B cell (primary cell): ENCODE measurements at regions not wholly inside any gene's neighbourhood (a gene's known extent, or its start where the extent isn't known, plus 50 kb on each side); places are given as distances from the start of the nearest gene placed in this dataset.

Experiments
- ATAC-seq: fragments of 200-7000 bp; cut with Tn5 transposase; one replicate; pipeline ENCODE4 v1.10.0; 2021; ENCODE audit warnings: low read depth, mild to moderate bottlenecking, moderate number of reproducible peaks, moderate library complexity
- CTCF ChIA-PET: fragments of 350-600 bp; sonication (Branson Sonifier 250); formaldehyde crosslinking; loops from one replicate; lab custom pipeline; 2021; ENCODE audit warnings: antibody characterized with exemption, inconsistent platforms; lab: Charles Lee
- POLR2A ChIA-PET: fragments of 350-600 bp; sonication (Branson Sonifier 250); formaldehyde crosslinking; loops from one replicate; lab custom pipeline; 2021; ENCODE audit warnings: antibody characterized with exemption; lab: Charles Lee
- DNase-seq: peaks from one replicate; pipeline ENCODE4 v3.0.0; 2013
- H2AFZ ChIP-seq: 2 replicates; pipeline ENCODE4 v1.6.1; 2012; ENCODE audit warnings: mild to moderate bottlenecking, low read depth, low read length; ENCODE audit not compliant: insufficient read depth, poor library complexity, severe bottlenecking
- H3K27ac ChIP-seq, 2 donors: 1 replicate in 1 of 2; 2 replicates in 1 of 2; pipeline ENCODE4 v1.5.1; 2012 to 2013; ENCODE audit warnings: low read length in 2 of 2, mild to moderate bottlenecking in 2 of 2, moderate library complexity in 1 of 2
- H3K27me3 ChIP-seq, 4 experiments: fragments of 200-600 bp in 1 of 4; sonication (generic) in 1 of 4; replicated peaks in 1 of 4; 1 replicate in 2 of 4; 2 replicates in 2 of 4; pipeline versions ENCODE4 v1.6.1 to v1.7.0; 2013 to 2016; ENCODE audit warnings: low read length in 3 of 4, mild to moderate bottlenecking in 2 of 4, mixed read lengths in 1 of 4, moderate library complexity in 1 of 4; ENCODE audit not compliant: insufficient read depth in 4 of 4, control insufficient read depth in 3 of 4; ENCODE audit errors: control extremely low read depth in 1 of 4
- H3K36me3 ChIP-seq, 2 experiments: replicated peaks in 1 of 2; 1 replicate in 1 of 2; 2 replicates in 1 of 2; pipeline versions ENCODE4 v1.6.1 to v1.7.1; 2013; ENCODE audit warnings: low read length in 1 of 2; ENCODE audit not compliant: insufficient read depth in 2 of 2, control insufficient read depth in 1 of 2; ENCODE audit errors: control extremely low read depth in 1 of 2, extremely low read depth in 1 of 2
- H3K4me1 ChIP-seq, 2 donors: fragments of 200-600 bp in 1 of 2; sonication (generic) in 1 of 2; 1 replicate in 1 of 2; 2 replicates in 1 of 2; pipeline versions ENCODE4 v1.5.1 to v1.6.1; 2013 to 2017; ENCODE audit warnings: low read length in 2 of 2; ENCODE audit not compliant: control insufficient read depth in 2 of 2, insufficient read depth in 2 of 2
- H3K4me2 ChIP-seq: replicated peaks from 2 replicates; pipeline ENCODE3; 2012; ENCODE audit warnings: mild to moderate bottlenecking, low read depth, low read length; ENCODE audit not compliant: poor library complexity, severe bottlenecking
- H3K4me3 ChIP-seq, 5 experiments: fragments of 200-600 bp in 1 of 5; sonication (generic) in 1 of 5; 1 replicate in 3 of 5; 2 replicates in 2 of 5; pipeline versions ENCODE4 v1.5.1 to v1.7.0; 2011 to 2016; ENCODE audit warnings: low read length in 4 of 5, mild to moderate bottlenecking in 4 of 5, low read depth in 2 of 5, control low read depth in 1 of 5, moderate library complexity in 1 of 5; ENCODE audit not compliant: insufficient read depth in 1 of 5; ENCODE audit errors: control extremely low read depth in 1 of 5, extremely low read depth in 1 of 5
- H3K79me2 ChIP-seq: fragments of 200-600 bp; sonication (generic); one replicate; pipeline ENCODE4 v1.6.0; 2016; ENCODE audit warnings: low read length; ENCODE audit not compliant: control insufficient read depth, insufficient read depth
- H3K9ac ChIP-seq: fragments of 200-600 bp; sonication (generic); 2 replicates; pipeline ENCODE4 v1.6.1; 2017; ENCODE audit warnings: mild to moderate bottlenecking, low read length, moderate library complexity
- H3K9me3 ChIP-seq, 3 donors: one replicate each; pipeline versions ENCODE4 v1.6.1 to v1.7.1; 2013; ENCODE audit warnings: low read length in 2 of 3; ENCODE audit not compliant: control insufficient read depth in 2 of 3, insufficient read depth in 1 of 3; ENCODE audit errors: control extremely low read depth in 1 of 3
- H4K20me1 ChIP-seq: 2 replicates; pipeline ENCODE4 v1.6.0; 2012; ENCODE audit warnings: mild to moderate bottlenecking, low read length; ENCODE audit not compliant: insufficient read depth, control insufficient read depth, poor library complexity, severe bottlenecking
- H3K27ac Mint-ChIP-seq: one replicate; pipeline ENCODE4 v1.8.0; 2021; ENCODE audit warnings: mixed read lengths
- H3K27me3 Mint-ChIP-seq: one replicate; pipeline ENCODE4 v1.8.0; 2021; ENCODE audit warnings: mixed read lengths
- H3K4me1 Mint-ChIP-seq: one replicate; pipeline ENCODE4 v1.8.0; 2021; ENCODE audit warnings: mixed read lengths
- H3K4me3 Mint-ChIP-seq: one replicate; pipeline ENCODE4 v1.8.0; 2021; ENCODE audit warnings: mixed read lengths
- H3K9me3 Mint-ChIP-seq: one replicate; pipeline ENCODE4 v1.8.0; 2022; ENCODE audit warnings: mixed read lengths; ENCODE audit not compliant: insufficient read depth
- EZH2 ChIP-seq: IDR thresholded peaks from 2 replicates; pipeline ENCODE4 v1.6.1; 2012; ENCODE audit warnings: borderline replicate concordance, low read depth, mild to moderate bottlenecking, moderate library complexity, low read length; ENCODE audit not compliant: insufficient read depth, poor library complexity, severe bottlenecking
- WGBS: methylation state at CpG from one replicate; pipeline ENCODE4 v1.1.5; 2013; ENCODE audit warnings: missing lambda C conversion rate; ENCODE audit not compliant: insufficient coverage; 5-methylcytosine and 5-hydroxymethylcytosine counted together
- intact Hi-C: fragments of 100-400 bp; cut with micrococcal nuclease; formaldehyde crosslinking; loops from one replicate; pipeline ENCODE4 v1.10.0; 2022
- TF ChIP-seq, protein P1 (sequence below): fragments of 200-600 bp; IDR thresholded peaks from one replicate; pipeline ENCODE4 v1.8.0; 2022; ENCODE audit warnings: antibody characterized with exemption, mild to moderate bottlenecking

DNA sequence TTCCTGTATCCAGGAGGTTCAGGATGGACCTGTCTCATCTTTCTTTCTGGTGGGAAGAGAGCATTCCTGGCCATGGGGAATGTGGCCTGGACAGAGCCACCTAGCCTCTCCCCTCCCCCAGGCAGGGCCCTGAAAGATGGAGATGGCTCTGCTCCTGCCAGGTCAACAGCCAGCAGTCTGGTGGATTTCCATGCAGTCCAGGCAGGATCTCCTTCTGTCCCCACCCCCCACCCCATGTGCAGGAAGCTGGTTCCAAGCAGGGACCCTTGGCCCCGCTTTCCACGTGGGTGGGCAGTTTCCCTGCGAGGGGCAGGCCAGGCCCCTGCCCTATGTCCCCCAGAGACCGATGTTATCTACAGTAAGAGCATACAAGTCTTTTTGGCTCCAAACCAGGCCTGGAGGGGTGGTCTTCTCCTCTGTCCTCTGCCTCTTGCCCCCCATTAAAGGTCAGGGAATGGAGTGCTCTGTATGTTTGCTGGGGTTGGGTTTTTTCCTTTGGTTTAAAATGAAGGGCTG lies 240.5 kb downstream of the SEC14L1 start:
- intact Hi-C loops: no loop called here
- Mint-ChIP-seq H3K4me3 (no peak overlapping the region), H3K27me3 (no peaks in the 10 kb centered on the region), H3K27ac (no peak overlapping the region), H3K4me1 (peaks cover 28% of the 10 kb centered on the region), H3K9me3 (no peaks in the 10 kb centered on the region)
- WGBS: 80% methylated on average over 3 of the region's 4 CpGs
- H3K9ac ChIP-seq: no peak overlapping the region
- no peak overlapping the region for H3K27ac ChIP-seq
- no peaks in the 10 kb centered on the region for H3K36me3 ChIP-seq
- H4K20me1 ChIP-seq: no peaks in the 10 kb centered on the region
- peaks cover 51% of the 10 kb centered on the region for H3K79me2 ChIP-seq
- peak overlapping the region; percentile 19 for H3K4me2 ChIP-seq
- no peaks in the 10 kb centered on the region for H3K9me3 ChIP-seq
- TF ChIP-seq, protein P1, sequence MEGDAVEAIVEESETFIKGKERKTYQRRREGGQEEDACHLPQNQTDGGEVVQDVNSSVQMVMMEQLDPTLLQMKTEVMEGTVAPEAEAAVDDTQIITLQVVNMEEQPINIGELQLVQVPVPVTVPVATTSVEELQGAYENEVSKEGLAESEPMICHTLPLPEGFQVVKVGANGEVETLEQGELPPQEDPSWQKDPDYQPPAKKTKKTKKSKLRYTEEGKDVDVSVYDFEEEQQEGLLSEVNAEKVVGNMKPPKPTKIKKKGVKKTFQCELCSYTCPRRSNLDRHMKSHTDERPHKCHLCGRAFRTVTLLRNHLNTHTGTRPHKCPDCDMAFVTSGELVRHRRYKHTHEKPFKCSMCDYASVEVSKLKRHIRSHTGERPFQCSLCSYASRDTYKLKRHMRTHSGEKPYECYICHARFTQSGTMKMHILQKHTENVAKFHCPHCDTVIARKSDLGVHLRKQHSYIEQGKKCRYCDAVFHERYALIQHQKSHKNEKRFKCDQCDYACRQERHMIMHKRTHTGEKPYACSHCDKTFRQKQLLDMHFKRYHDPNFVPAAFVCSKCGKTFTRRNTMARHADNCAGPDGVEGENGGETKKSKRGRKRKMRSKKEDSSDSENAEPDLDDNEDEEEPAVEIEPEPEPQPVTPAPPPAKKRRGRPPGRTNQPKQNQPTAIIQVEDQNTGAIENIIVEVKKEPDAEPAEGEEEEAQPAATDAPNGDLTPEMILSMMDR: no peak
- no peak for TF ChIP-seq EZH2
- POLR2A ChIA-PET: no interaction called here
- CTCF ChIA-PET: no interaction called here
- H3K4me3 ChIP-seq: no peak overlapping the region
- DNase-seq (no peak), ATAC-seq (no peak)
- H3K4me1 ChIP-seq: peaks cover 11 to 42% of the 10 kb centered on the region in 2 donors
- H3K27me3 ChIP-seq: no peaks in the 10 kb centered on the region
- H2AFZ ChIP-seq: no peak overlapping the region

DNA sequence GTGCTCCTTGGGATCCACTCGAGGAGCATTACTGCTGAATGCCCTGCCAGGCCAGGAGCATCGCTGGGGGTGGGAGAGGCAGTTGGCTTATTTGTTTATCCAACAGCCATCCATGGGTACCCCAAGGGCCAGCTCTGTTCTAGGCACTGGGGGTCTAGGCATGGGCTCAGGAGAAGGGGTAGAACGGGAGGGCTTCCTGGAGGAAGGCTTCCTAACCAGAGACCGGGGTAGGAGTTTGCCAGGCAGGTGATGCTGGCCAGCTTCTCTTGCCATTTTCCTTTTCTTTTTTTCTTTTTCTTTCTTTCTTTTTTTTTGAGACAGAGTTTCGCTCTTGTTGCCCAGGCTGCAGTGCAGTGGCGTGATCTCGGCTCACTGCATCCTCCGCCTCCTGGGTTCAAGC lies 241.0 kb downstream of the SEC14L1 start:
- no peak overlapping the region for H3K27ac ChIP-seq

More for the DNA sequence above, 241.0 kb downstream of the SEC14L1 start:
- no peaks in the 10 kb centered on the region for H3K9me3 Mint-ChIP-seq
- H3K4me3 Mint-ChIP-seq: no peak overlapping the region
- H3K27me3 Mint-ChIP-seq: no peaks in the 10 kb centered on the region
- Histone ChIP-seq H3K36me3 (no peaks in the 10 kb centered on the region), H3K4me1 (peaks cover 8 to 37% of the 10 kb centered on the region in 2 donors), H3K79me2 (peaks cover 47% of the 10 kb centered on the region), H3K9me3 (no peaks in the 10 kb centered on the region), H3K9ac (no peak overlapping the region), H4K20me1 (no peaks in the 10 kb centered on the region), H3K27me3 (no peaks in the 10 kb centered on the region), H3K4me2 (peak overlapping the region; percentile 19), H2AFZ (no peak overlapping the region), H3K4me3 (no peak overlapping the region)
- H3K4me1 Mint-ChIP-seq: peaks cover 25% of the 10 kb centered on the region
- 98% methylated on average over 7 of the region's 8 CpGs for WGBS
- H3K27ac Mint-ChIP-seq: no peak overlapping the region
- intact Hi-C loops: no loop called here
- no peak for TF ChIP-seq EZH2
- TF ChIP-seq, protein P1: no peak
- ATAC-seq: no peak
- no peak for DNase-seq
- CTCF ChIA-PET: no interaction called here
- POLR2A ChIA-PET: no interaction called here
